ENCODE measurements at regions not wholly inside any gene's neighbourhood (a gene's known extent, or its start where the extent isn't known, plus 50 kb on each side); places are given as distances from the start of the nearest gene placed in this dataset.

GRCh38 chr2:116810645-116811044, 1003.8 kb upstream of the DDX18 start:
- TF ChIP-seq ZC3H10 (CRISPR knock-in tag; IDR thresholded peaks at IDR 0.05) (no peak), ZNF8 (CRISPR knock-in tag; IDR thresholded peaks at IDR 0.05) (no peak), ESRRG (CRISPR knock-in tag; IDR thresholded peaks at IDR 0.05) (no peak), PATZ1 (CRISPR knock-in tag; IDR thresholded peaks at IDR 0.05; ENCODE audit: borderline replicate concordance) (no peak), ZFP3 (CRISPR knock-in tag; IDR thresholded peaks at IDR 0.05) (no peak), ARNTL (CRISPR knock-in tag; IDR thresholded peaks at IDR 0.05; ENCODE audit: borderline replicate concordance, low read depth) (no peak), OSR1 (CRISPR knock-in tag; IDR thresholded peaks at IDR 0.05) (no peak), ZNF565 (CRISPR knock-in tag; conservative IDR thresholded peaks at IDR 0.05; ENCODE audit: low read depth) (no peak), SNAI2 (CRISPR knock-in tag; IDR thresholded peaks at IDR 0.05) (no peak), RARB (CRISPR knock-in tag; IDR thresholded peaks at IDR 0.05) (no peak)
